Astrocyte (in vitro differentiated cells and primary cell): ENCODE measurements at regions not wholly inside any gene's neighbourhood (a gene's known extent, or its start where the extent isn't known, plus 50 kb on each side); places are given as distances from the start of the nearest gene placed in this dataset.

Source experiments
- CTCF ChIP-seq: IDR thresholded peaks from 2 replicates; pipeline ENCODE4 v1.5.1; 2011; ENCODE audit warnings: low read depth, mild to moderate bottlenecking, inconsistent platforms, low read length, moderate library complexity; ENCODE audit not compliant: insufficient read depth
- EZH2 ChIP-seq: IDR thresholded peaks from 2 replicates; pipeline ENCODE4 v1.6.1; 2012; ENCODE audit warnings: mild to moderate bottlenecking, low read length, inconsistent platforms; ENCODE audit not compliant: insufficient read depth

- TF ChIP-seq CTCF (no peak), EZH2 (no peak)
These were observed 333.7 kb downstream of the ENC1 start for GRCh38 chr5:74306845-74307244.
